ENCODE measurements at regions not wholly inside any gene's neighbourhood (a gene's known extent, or its start where the extent isn't known, plus 50 kb on each side); places are given as distances from the start of the nearest gene placed in this dataset.

DNA sequence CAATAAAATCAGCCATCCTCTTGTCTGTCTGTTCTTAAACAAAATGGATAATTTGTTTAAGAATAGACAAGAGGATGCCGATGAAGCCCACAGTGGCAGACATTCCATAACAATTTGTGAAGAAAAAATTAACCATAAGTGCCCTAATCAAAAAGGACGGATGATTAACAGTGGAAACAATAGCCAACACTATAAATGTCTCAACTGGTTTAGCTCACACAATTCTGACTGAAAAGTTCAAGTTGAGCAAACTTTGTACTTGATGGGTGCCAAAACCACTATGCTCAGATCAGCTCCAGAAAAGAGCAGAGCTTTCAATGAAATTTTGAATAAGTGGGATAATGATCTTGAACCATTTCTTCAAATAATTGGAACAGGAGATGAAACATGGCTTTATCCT lies 202.2 kb upstream of the OR4E1 start:
- TF ChIP-seq CTCF (IDR thresholded peaks at IDR 0.05): no peak
- TF ChIP-seq CEBPB (IDR thresholded peaks at IDR 0.05): no peak
- no peak for TF ChIP-seq RAD21 (conservative IDR thresholded peaks at IDR 0.05 in 1 of 2, IDR thresholded peaks at IDR 0.05 in 1 of 2)
- TF ChIP-seq KDM1A (IDR thresholded peaks at IDR 0.05; ENCODE audit: low read depth): no peak
- no peak for TF ChIP-seq POLR2A (IDR thresholded peaks at IDR 0.05; ENCODE audit: low read length)
- TF ChIP-seq ZFP36 (IDR thresholded peaks at IDR 0.05; ENCODE audit: borderline replicate concordance, partially characterized antibody): no peak
- no peak for TF ChIP-seq MAX (IDR thresholded peaks at IDR 0.05)
- no peak for TF ChIP-seq NFE2L2 (conservative IDR thresholded peaks at IDR 0.05; ENCODE audit: low read length)
- TF ChIP-seq, protein P1, sequence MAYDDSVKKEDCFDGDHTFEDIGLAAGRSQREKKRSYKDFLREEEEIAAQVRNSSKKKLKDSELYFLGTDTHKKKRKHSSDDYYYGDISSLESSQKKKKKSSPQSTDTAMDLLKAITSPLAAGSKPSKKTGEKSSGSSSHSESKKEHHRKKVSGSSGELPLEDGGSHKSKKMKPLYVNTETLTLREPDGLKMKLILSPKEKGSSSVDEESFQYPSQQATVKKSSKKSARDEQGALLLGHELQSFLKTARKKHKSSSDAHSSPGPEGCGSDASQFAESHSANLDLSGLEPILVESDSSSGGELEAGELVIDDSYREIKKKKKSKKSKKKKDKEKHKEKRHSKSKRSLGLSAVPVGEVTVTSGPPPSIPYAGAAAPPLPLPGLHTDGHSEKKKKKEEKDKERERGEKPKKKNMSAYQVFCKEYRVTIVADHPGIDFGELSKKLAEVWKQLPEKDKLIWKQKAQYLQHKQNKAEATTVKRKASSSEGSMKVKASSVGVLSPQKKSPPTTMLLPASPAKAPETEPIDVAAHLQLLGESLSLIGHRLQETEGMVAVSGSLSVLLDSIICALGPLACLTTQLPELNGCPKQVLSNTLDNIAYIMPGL (CRISPR knock-in tag; IDR thresholded peaks at IDR 0.05; ENCODE audit: borderline replicate concordance): no peak
- TF ChIP-seq, protein P2, sequence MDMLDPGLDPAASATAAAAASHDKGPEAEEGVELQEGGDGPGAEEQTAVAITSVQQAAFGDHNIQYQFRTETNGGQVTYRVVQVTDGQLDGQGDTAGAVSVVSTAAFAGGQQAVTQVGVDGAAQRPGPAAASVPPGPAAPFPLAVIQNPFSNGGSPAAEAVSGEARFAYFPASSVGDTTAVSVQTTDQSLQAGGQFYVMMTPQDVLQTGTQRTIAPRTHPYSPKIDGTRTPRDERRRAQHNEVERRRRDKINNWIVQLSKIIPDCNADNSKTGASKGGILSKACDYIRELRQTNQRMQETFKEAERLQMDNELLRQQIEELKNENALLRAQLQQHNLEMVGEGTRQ (IDR thresholded peaks at IDR 0.05): no peak
